ENCODE measurements at regions not wholly inside any gene's neighbourhood (a gene's known extent, or its start where the extent isn't known, plus 50 kb on each side); places are given as distances from the start of the nearest gene placed in this dataset.
"Not testable (repeated sequence)": the region's sequence is repeated elsewhere in the genome, so short reads cannot be mapped to it uniquely, and the experiment has no call there.

- no peak for DNase-seq
Observed at GRCh38 chr14:106185837-106186233, 659.5 kb downstream of the TMEM121 start.

GRCh38 chr14:106187216-106187615 lies 660.8 kb downstream of the TMEM121 start:
- no peak overlapping the region for H3K27ac ChIP-seq

More at GRCh38 chr14:106185837-106186233, 659.5 kb downstream of the TMEM121 start:
- intact Hi-C loops (cut with DNase I), result no loop called here
- 38 to 41% methylated on average over 4 of the region's 4 CpGs for WGBS, 2 donors
- H3K4me1 ChIP-seq, result no peaks in the 10 kb centered on the region
- no peak overlapping the region for H3K27ac ChIP-seq
- no peaks in the 10 kb centered on the region for H3K27me3 ChIP-seq
- H3K36me3 ChIP-seq, result no peaks in the 10 kb centered on the region
- no peaks in the 10 kb centered on the region for H3K9me3 ChIP-seq
- TF ChIP-seq POLR2A (IDR thresholded peaks at IDR 0.05) (no peak), CTCF (IDR thresholded peaks at IDR 0.05) (no peak)
- H3K4me3 ChIP-seq (replicated peaks in 1 of 3), result no peak overlapping the region

GRCh38 chr14:106192701-106193100 lies 666.3 kb downstream of the TMEM121 start:
- H3K4me3 ChIP-seq (replicated peaks in 1 of 3); H3K4me1 ChIP-seq; H3K36me3 ChIP-seq; H3K27me3 ChIP-seq; intact Hi-C loops (cut with DNase I); H3K27ac ChIP-seq; DNase-seq; H3K9me3 ChIP-seq: not testable (repeated sequence)

More at GRCh38 chr14:106187216-106187615, 660.8 kb downstream of the TMEM121 start:
- H3K27me3 ChIP-seq, result no peaks in the 10 kb centered on the region
- no peaks in the 10 kb centered on the region for H3K36me3 ChIP-seq
- WGBS, 2 donors, result 49 to 62% methylated on average over 3 of the region's 3 CpGs
- TF ChIP-seq CTCF (IDR thresholded peaks at IDR 0.05) (no peak), POLR2A (IDR thresholded peaks at IDR 0.05) (no peak)
- intact Hi-C loops (cut with DNase I), result no loop called here
- no peaks in the 10 kb centered on the region for H3K9me3 ChIP-seq
- DNase-seq, result no peak
- no peak overlapping the region for H3K4me3 ChIP-seq (replicated peaks in 1 of 3)
- no peaks in the 10 kb centered on the region for H3K4me1 ChIP-seq

DNA sequence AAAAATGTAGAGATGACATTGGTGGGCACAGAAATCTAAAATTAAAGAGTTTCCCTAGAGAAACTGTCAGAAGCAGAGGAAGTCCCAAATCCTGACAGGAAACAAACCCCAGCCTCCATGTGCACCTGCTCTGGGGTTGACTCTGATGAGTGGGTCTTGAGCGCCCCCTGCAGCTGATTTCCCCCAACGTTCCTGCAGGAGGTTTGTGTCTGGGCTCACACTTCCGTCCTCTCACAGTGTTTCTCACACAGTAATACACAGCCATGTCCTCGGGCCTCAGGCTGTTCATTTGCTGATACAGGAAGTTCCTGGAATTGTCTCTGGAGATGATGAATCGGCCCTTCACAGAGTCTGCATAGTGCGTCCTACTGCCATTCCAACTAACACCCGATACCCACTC lies 670.1 kb downstream of the TMEM121 start:
- intact Hi-C loops (cut with DNase I); H3K4me1 ChIP-seq; H3K27ac ChIP-seq; DNase-seq; H3K36me3 ChIP-seq; H3K4me3 ChIP-seq (replicated peaks in 1 of 3); H3K27me3 ChIP-seq; H3K9me3 ChIP-seq: not testable (repeated sequence)
- WGBS, 2 donors, result 47 to 51% methylated on average over 7 of the region's 7 CpGs

DNA sequence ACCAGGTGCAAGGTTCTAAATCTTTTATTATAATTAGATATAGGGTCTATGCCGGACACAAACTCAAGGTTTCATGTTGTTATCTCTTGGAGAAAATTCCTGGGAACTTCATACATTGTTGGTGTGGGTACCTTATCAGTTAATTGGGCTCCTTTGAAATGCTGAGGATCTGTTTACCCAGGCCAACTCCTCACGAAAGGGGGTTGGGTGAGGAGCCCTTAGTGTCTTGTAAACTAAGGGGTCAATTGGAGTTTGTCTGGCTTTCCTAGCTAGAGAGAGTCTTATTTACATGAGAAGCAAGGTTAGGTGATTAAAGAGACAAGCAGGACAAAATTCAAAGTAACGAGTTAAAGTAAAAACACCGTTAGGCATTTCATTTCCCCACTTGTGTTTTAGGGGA lies 670.9 kb downstream of the TMEM121 start:
- H3K4me3 ChIP-seq (replicated peaks in 1 of 3); DNase-seq; H3K27ac ChIP-seq; H3K36me3 ChIP-seq; H3K9me3 ChIP-seq; intact Hi-C loops (cut with DNase I); H3K4me1 ChIP-seq; H3K27me3 ChIP-seq: not testable (repeated sequence)
- WGBS, 2 donors, result 51 to 63% methylated on average over 4 of the region's 4 CpGs

DNA sequence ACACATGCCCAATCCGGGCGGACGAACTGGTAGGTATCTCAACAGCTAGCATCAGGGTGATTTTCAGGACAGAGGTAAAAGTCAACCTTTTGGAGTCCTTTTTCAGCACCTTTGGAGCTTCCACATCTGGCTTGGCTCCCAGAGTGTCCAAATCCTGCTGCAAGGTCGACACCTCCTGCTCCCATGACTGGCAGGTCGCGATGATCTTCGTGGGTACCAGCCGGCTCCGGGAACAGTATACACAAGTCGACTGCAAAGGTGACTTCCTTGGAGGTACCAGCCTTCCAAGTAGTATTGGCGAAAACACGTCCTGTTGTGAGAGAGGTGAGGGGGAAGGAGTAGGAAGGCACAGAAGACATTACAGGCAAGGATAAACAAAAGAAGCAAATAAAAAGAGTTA lies 672.7 kb downstream of the TMEM121 start:
- H3K27me3 ChIP-seq, result no peaks in the 10 kb centered on the region
- no peak for DNase-seq
- no peak overlapping the region for H3K4me3 ChIP-seq (replicated peaks in 1 of 3)
- TF ChIP-seq POLR2A (IDR thresholded peaks at IDR 0.05), result no peak
- no peak for TF ChIP-seq CTCF (IDR thresholded peaks at IDR 0.05)
- no peaks in the 10 kb centered on the region for H3K36me3 ChIP-seq
- no peaks in the 10 kb centered on the region for H3K9me3 ChIP-seq
- intact Hi-C loops (cut with DNase I), result no loop called here
- 84 to 87% methylated on average over 12 of the region's 12 CpGs for WGBS, 2 donors
- no peaks in the 10 kb centered on the region for H3K4me1 ChIP-seq
- H3K27ac ChIP-seq, result no peak overlapping the region
